ENCODE measurements at regions not wholly inside any gene's neighbourhood (a gene's known extent, or its start where the extent isn't known, plus 50 kb on each side); places are given as distances from the start of the nearest gene placed in this dataset.

- Mint-ChIP-seq H3K9me3 (no peaks in the 10 kb centered on the region), H3K27me3 (ENCODE audit: insufficient read depth, low read depth) (no peaks in the 10 kb centered on the region), H3K4me1 (peaks cover 9% of the 10 kb centered on the region), H3K36me3 (no peaks in the 10 kb centered on the region), H3K27ac (no peak overlapping the region), H3K4me3 (no peak overlapping the region)
- Histone ChIP-seq H3K79me2 (ENCODE audit: low read depth) (no peaks in the 10 kb centered on the region), H3F3A (ENCODE audit: low read depth) (peaks cover 14% of the 10 kb centered on the region), H4K20me1 (ENCODE audit: low read depth) (no peaks in the 10 kb centered on the region), H3K36me3 (no peaks in the 10 kb centered on the region), H3K9ac (no peak overlapping the region), H3K27ac (no peak overlapping the region), H2AFZ (replicated peaks) (no peak overlapping the region), H3K4me3 (no peak overlapping the region), H3K4me1 (no peaks in the 10 kb centered on the region), H3K4me2 (no peak overlapping the region), H3K9me3 (ENCODE audit: low read depth) (no peaks in the 10 kb centered on the region), H3K27me3 (no peaks in the 10 kb centered on the region)
- no peak for TF ChIP-seq EZH2phosphoT487 (IDR thresholded peaks at IDR 0.05)
- TF ChIP-seq CTCF (IDR thresholded peaks at IDR 0.05), result no peak
- TF ChIP-seq EZH2 (IDR thresholded peaks at IDR 0.05), result no peak
- DNase-seq (ENCODE audit: low spot score), result no peak
Measured at GRCh38 chr2:173782681-173783080, 182.5 kb downstream of the SP3 start.

- TF ChIP-seq EZH2 (IDR thresholded peaks at IDR 0.05) (no peak), CTCF (IDR thresholded peaks at IDR 0.05) (no peak), EZH2phosphoT487 (IDR thresholded peaks at IDR 0.05) (no peak)
- H3K4me3 Mint-ChIP-seq, result no peak overlapping the region
- H3K4me3 ChIP-seq, result no peak overlapping the region
- no peak overlapping the region for H3K4me2 ChIP-seq
- DNase-seq (ENCODE audit: low spot score), result no peak
- H3K27me3 Mint-ChIP-seq (ENCODE audit: insufficient read depth, low read depth), result no peaks in the 10 kb centered on the region
- H3K36me3 ChIP-seq, result no peaks in the 10 kb centered on the region
- H2AFZ ChIP-seq (replicated peaks), result no peak overlapping the region
- H3K36me3 Mint-ChIP-seq, result no peaks in the 10 kb centered on the region
- no peaks in the 10 kb centered on the region for H3K27me3 ChIP-seq
- no peaks in the 10 kb centered on the region for H3K4me1 ChIP-seq
- H3K9ac ChIP-seq, result no peak overlapping the region
- H3F3A ChIP-seq (ENCODE audit: low read depth), result peaks cover 7% of the 10 kb centered on the region
- no peaks in the 10 kb centered on the region for H3K9me3 ChIP-seq (ENCODE audit: low read depth)
- no peaks in the 10 kb centered on the region for H3K79me2 ChIP-seq (ENCODE audit: low read depth)
- H4K20me1 ChIP-seq (ENCODE audit: low read depth), result no peaks in the 10 kb centered on the region
- H3K27ac ChIP-seq, result no peak overlapping the region
- no peaks in the 10 kb centered on the region for H3K9me3 Mint-ChIP-seq
- H3K27ac Mint-ChIP-seq, result no peak overlapping the region
- H3K4me1 Mint-ChIP-seq, result peaks cover 9% of the 10 kb centered on the region
Measured at GRCh38 chr2:173783382-173783781, 181.8 kb downstream of the SP3 start.

GRCh38 chr2:173785813-173786212 is 179.4 kb downstream of the SP3 start:
- H3K27ac ChIP-seq, result no peak overlapping the region
- H3K9me3 ChIP-seq (ENCODE audit: low read depth), result no peaks in the 10 kb centered on the region
- Mint-ChIP-seq H3K9me3 (no peaks in the 10 kb centered on the region), H3K27me3 (ENCODE audit: insufficient read depth, low read depth) (no peaks in the 10 kb centered on the region), H3K4me1 (peaks cover 9% of the 10 kb centered on the region), H3K4me3 (no peak overlapping the region), H3K27ac (no peak overlapping the region), H3K36me3 (no peaks in the 10 kb centered on the region)
- no peak overlapping the region for H2AFZ ChIP-seq (replicated peaks)
- no peak overlapping the region for H3K9ac ChIP-seq
- H4K20me1 ChIP-seq (ENCODE audit: low read depth), result no peaks in the 10 kb centered on the region
- H3K4me1 ChIP-seq, result no peaks in the 10 kb centered on the region
- H3K79me2 ChIP-seq (ENCODE audit: low read depth), result no peaks in the 10 kb centered on the region
- TF ChIP-seq EZH2phosphoT487 (IDR thresholded peaks at IDR 0.05) (no peak), EZH2 (IDR thresholded peaks at IDR 0.05) (no peak)
- no peaks in the 10 kb centered on the region for H3K36me3 ChIP-seq
- no peak overlapping the region for H3K4me3 ChIP-seq
- H3K4me2 ChIP-seq, result no peak overlapping the region
- H3F3A ChIP-seq (ENCODE audit: low read depth), result no peaks in the 10 kb centered on the region
- H3K27me3 ChIP-seq, result no peaks in the 10 kb centered on the region
- DNase-seq (ENCODE audit: low spot score), result no peak

GRCh38 chr2:173791502-173791901 is 173.7 kb downstream of the SP3 start:
- Histone ChIP-seq H3K4me3 (no peak overlapping the region), H3K27ac (no peak overlapping the region), H3K79me2 (ENCODE audit: low read depth) (no peaks in the 10 kb centered on the region), H3K27me3 (no peaks in the 10 kb centered on the region), H2AFZ (replicated peaks) (no peak overlapping the region), H4K20me1 (ENCODE audit: low read depth) (no peaks in the 10 kb centered on the region), H3K9me3 (ENCODE audit: low read depth) (no peaks in the 10 kb centered on the region), H3K4me2 (peak overlapping the region; percentile 39), H3K4me1 (peaks cover 31% of the 10 kb centered on the region), H3K9ac (no peak overlapping the region), H3K36me3 (no peaks in the 10 kb centered on the region), H3F3A (ENCODE audit: low read depth) (peaks cover 8% of the 10 kb centered on the region)
- Mint-ChIP-seq H3K27me3 (ENCODE audit: insufficient read depth, low read depth) (peaks cover 3% of the 10 kb centered on the region), H3K4me3 (no peak overlapping the region), H3K36me3 (no peaks in the 10 kb centered on the region), H3K4me1 (peaks cover 28% of the 10 kb centered on the region), H3K27ac (no peak overlapping the region), H3K9me3 (no peaks in the 10 kb centered on the region)
- TF ChIP-seq EZH2phosphoT487 (IDR thresholded peaks at IDR 0.05) (no peak), CTCF (IDR thresholded peaks at IDR 0.05) (no peak), EZH2 (IDR thresholded peaks at IDR 0.05) (no peak)
- peak; percentile 37 for DNase-seq (ENCODE audit: low spot score)

All from neural progenitor cell (in vitro differentiated cells).